T47D (cell line): ENCODE measurements at regions not wholly inside any gene's neighbourhood (a gene's known extent, or its start where the extent isn't known, plus 50 kb on each side); places are given as distances from the start of the nearest gene placed in this dataset.
"Not testable (repeated sequence)": the region's sequence is repeated elsewhere in the genome, so short reads cannot be mapped to it uniquely, and the experiment has no call there.

Source experiments
- DNase-seq, 2 experiments: peaks; one replicate each; pipeline versions ENCODE4 v3.0.0 to v3.0.0-alpha.2; 2011 to 2012; ENCODE audit warnings: low read depth in 1 of 2, low spot score in 1 of 2
- JUND ChIP-seq: IDR thresholded peaks from 2 replicates; pipeline ENCODE4 v1.6.1; 2012; ENCODE audit warnings: low read depth
- in situ Hi-C: cut with HindIII; loops from 2 replicates; pipeline ENCODE4 v1.10.0; 2016; ENCODE audit warnings: low sequenced_read_pairs, low pct_unique_long_range_greater_than_20kb

DNA sequence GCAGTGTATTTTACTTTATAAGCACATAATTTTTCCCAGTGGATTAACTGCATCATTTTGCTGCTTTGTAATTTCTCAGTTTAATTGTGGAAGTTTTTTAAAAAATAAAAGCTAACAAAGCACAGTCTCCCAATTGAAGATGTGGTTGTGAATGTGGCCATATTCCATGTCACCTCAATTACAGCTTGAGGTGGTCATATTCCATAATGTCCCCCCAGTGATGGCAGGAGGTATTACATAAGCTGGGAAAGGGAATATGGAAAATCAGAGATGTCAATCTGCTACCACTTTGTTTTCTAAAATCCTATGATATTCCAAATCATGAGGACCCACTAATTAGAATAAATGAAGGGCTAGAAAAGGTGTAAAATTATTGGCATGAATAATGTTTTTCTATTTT lies 1672.0 kb upstream of the CDH9 start:
- in situ Hi-C loops, result no loop called here
- DNase-seq, result peak in 1 of 2 experiments; percentile 4

GRCh38 chr5:28708472-28708871 lies 1670.1 kb upstream of the CDH9 start:
- no peak for DNase-seq
- no peak for TF ChIP-seq JUND
- in situ Hi-C loops, result no loop called here

More for the DNA sequence above, 1672.0 kb upstream of the CDH9 start:
- no peak for TF ChIP-seq JUND

DNA sequence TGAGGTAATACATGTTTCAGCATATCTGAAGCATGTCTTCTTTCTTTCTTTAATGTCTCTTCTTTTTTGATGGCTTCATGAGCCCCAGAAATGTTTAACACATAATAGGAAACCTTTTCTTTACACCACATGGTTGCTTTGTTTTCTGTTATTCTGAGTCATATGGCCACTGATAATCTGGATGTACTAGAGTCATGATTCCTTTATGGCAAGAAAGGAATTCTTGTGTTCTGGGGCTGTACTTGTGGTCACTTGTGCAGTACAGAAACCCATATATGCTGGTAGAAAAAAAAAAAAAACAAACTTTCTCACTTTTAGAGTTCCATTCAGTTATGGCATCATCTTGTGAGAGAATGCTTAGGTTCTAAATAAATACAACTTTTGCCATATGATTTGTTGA lies 1669.3 kb upstream of the CDH9 start:
- TF ChIP-seq JUND, result no peak
- in situ Hi-C loops, result no loop called here
- no peak for DNase-seq

- in situ Hi-C loops, result no loop called here
Observed at GRCh38 chr5:28703651-28704260, 1665.4 kb upstream of the CDH9 start.

DNA sequence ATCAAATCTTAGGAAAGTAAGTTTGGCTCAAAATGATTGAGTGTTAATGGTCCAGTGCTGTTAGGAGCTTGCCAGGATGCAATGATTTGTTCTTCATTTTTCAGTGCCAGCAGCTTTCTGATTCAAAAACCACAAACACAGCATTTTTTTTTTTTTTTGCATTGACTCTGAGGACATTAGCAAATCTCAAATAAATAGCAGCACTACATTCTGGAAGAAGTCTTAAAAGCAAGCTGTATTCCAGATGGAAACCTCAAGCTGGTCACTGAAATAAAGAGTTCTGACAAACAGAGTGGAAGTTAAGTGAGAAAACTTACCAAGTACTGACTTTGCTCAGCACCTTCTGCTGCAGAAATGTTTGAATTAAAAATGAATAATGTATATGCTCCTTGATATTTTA lies 1653.1 kb upstream of the CDH9 start:
- in situ Hi-C loops, result no loop called here
- no peak for DNase-seq
- no peak for TF ChIP-seq JUND

More at GRCh38 chr5:28703651-28704260, 1665.4 kb upstream of the CDH9 start:
- no peak for TF ChIP-seq JUND
- peak in 1 of 2 experiments; percentile 5 for DNase-seq

GRCh38 chr5:28685794-28686193 lies 1647.4 kb upstream of the CDH9 start:
- in situ Hi-C loops, result no loop called here
- DNase-seq, result no peak
- TF ChIP-seq JUND, result no peak

- no peak for DNase-seq
- in situ Hi-C loops, result no loop called here
- TF ChIP-seq JUND, result no peak
Observed at GRCh38 chr5:28678899-28679298, 1640.5 kb upstream of the CDH9 start.

DNA sequence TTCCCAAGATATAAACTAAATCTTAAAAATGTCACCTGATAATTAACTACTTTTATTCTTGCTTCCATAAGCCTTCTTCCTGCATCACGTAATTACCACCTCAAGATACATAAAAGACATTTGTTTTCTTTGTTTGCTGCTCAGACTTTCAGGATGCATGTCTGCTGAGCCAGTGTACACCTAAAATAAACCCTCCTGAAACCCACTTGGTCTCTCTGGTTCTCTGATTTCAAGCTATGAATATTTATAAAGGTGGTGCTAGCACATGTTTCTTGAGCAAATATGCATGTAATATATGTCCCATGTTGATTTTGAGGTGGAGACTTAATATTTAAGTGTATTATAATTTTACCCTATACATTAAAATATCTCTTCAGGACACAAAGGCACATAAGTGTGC lies 1627.7 kb upstream of the CDH9 start:
- no peak for DNase-seq
- in situ Hi-C loops, result no loop called here

GRCh38 chr5:28648108-28648507 lies 1609.7 kb upstream of the CDH9 start:
- no peak for TF ChIP-seq JUND
- in situ Hi-C loops, result no loop called here
- DNase-seq, result peak in 1 of 2 experiments; percentile 34

More for the DNA sequence above, 1627.7 kb upstream of the CDH9 start:
- no peak for TF ChIP-seq JUND

GRCh38 chr5:28632607-28633006 lies 1594.2 kb upstream of the CDH9 start:
- in situ Hi-C loops, result no loop called here
- TF ChIP-seq JUND, result no peak

DNA sequence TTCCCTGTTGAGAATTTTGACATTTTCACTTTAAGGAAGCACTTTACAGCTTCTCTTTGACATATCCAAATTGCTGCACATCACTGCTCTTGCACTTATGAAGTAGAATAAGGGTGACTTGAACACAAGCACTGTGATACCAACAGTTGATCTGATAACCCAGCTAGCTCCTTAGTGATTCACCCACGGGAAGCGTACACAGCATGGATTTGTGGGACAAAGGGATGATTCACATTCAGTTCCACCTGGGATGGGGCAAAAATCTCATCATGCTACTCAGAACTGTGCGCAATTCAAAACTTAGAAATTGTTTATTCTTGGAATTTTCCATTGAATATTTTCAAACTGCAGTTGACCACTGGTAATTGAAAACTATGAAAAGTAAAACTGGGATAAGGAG lies 1565.5 kb upstream of the CDH9 start:
- no peak for TF ChIP-seq JUND
- in situ Hi-C loops, result no loop called here
- DNase-seq, result no peak

More at GRCh38 chr5:28632607-28633006, 1594.2 kb upstream of the CDH9 start:
- no peak for DNase-seq

DNA sequence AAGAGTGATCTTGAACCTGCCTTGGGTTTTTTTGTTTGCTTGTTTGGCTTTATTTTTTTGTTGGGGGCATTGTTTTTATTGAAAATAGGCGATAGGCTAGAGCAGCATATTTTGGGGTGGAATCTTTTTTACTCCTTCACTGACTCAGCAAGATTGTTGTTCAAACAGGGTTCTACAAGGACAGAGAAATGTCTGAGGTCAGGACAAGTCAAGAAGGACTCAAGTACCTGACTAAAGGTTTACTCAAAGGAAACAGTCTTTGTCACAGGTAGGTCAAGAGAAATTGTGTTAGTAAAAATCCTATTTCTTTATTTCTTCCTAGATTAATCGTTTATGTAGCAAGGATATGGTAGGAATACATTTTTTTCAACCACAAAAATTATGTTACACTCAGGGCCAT lies 1564.0 kb upstream of the CDH9 start:
- no peak for TF ChIP-seq JUND
- in situ Hi-C loops, result no loop called here
- no peak for DNase-seq

GRCh38 chr5:28596707-28597106 lies 1558.3 kb upstream of the CDH9 start:
- DNase-seq, in situ Hi-C loops: not testable (repeated sequence)

- TF ChIP-seq JUND, result no peak
- in situ Hi-C loops, result no loop called here
- no peak for DNase-seq
Observed at GRCh38 chr5:28580616-28581015, 1542.2 kb upstream of the CDH9 start.
